ENCODE measurements at regions not wholly inside any gene's neighbourhood (a gene's known extent, or its start where the extent isn't known, plus 50 kb on each side); places are given as distances from the start of the nearest gene placed in this dataset.
A peak's percentile ranks its signal among the peaks of the same experiment; 100 is the strongest.

DNA sequence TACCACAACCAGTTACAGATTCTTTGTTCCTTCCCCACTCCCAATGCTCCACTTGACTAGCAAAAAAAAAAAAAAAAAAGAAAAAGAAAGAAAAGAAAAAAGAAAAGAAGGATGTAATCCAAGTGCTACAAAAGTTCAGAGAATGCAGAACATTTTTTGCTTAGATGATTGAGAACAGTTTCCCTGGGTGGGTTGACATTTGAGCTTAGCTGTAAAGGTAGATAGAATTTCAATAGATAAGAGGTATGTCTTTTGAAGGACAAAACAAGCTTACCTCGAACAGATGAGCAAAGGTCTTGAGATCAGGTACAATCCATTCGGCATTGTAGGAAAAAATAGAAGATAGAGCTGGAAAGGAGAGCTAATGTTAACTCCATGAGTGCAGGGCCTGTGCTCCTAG lies 344.6 kb upstream of the NECTIN3 start:
- DNase-seq = no peak

DNA sequence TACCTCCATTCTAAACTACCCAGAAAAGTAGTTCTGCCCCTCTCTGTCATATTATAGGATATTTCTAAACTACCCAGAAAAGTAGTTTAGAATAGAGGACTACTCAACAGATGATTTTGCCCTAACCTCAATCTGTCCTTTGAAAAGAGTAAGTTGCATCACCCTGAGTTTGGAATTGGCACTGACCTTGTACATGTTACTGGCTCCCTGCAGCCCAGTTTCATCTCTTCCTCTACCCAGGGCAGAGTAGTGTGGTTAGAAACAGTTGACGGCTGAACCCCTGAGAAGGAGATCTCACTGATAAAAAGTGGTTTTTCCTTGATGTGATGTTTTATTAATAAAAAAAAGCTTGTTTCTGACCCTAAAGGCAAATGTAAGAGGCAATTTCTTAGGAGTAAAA lies 340.5 kb upstream of the NECTIN3 start:
- peak; percentile 17 for DNase-seq

DNA sequence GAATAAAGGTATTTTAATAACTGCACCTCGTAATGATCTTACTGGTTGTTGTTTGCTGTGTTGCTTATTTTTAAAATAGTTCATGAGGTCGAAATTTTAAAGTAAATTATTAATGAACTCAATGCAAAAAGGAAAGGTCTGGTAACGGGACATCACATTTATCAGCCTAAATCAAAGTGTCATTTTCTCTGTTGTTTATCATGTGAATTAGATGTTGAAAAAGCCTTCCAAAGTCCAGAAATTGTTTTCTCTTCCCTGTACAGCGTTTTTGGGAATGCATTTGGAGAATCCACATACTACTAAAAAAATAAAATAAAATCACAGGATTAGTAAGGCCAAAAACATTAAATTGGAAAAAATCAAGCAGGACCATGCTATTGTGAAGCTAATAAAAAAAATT lies 339.2 kb upstream of the NECTIN3 start:
- no peak for DNase-seq

- no peak for DNase-seq
Observed at GRCh38 chr3:110733045-110733444, 338.6 kb upstream of the NECTIN3 start.

DNA sequence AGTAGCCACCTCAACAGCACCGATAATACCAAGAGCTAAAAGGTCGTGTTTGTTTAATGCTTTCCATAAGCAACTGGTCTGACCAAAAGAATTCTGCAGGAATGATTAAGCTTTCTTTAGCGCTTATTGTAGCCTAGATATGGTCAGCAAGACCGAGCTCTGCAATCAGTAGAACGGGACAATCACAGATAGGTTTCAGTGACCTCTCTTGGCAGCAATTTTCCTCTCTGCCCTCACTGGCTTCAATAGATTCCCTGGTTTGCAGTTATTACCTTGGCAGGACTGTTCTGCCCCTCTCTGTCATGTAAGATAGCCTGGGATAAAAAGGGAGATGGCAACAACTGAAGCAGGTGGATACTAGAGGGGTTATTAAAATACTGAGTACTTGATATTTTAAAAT lies 337.1 kb upstream of the NECTIN3 start:
- DNase-seq = no peak

GRCh38 chr3:110736332-110736731 lies 335.3 kb upstream of the NECTIN3 start:
- peak; percentile 23 for DNase-seq

DNA sequence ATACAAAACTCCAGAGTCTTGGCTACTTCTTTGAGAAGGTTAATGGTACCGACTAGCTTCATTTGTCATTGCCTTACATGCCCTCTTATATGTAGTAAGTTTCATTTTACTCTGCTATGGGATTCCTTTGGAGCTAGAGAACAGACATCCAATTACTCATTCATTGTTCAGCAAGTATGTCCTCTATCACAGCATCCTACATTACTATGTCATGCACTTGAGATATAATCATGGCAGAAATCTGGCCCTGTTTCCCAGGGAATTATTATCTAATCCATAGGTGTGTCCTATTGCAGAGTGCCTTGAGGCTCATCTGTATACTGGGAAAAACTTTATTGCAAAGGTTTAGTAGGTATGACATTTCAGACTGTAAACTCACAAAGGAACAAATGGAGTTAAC lies 333.1 kb upstream of the NECTIN3 start:
- DNase-seq = no peak

- no peak for DNase-seq
Observed at GRCh38 chr3:110741891-110742290, 329.7 kb upstream of the NECTIN3 start.

DNA sequence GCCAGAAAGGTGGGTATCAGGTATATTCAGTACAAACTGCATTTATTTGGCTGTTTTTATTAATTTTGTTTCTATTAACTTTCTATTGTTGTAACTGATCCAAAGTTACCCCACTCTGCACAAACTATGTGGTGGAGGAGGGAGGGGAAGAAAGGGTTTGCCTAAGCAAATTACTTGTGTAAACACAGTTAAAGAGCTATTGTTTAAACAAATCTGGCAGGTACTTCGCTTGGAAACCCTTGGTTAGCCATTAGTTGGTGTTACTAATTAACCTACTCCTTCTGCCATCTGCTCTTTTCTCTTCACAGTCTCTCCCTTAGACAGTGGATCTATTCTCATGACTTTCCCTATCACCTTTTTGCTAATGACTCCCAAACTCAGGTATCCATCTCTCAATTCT lies 328.4 kb upstream of the NECTIN3 start:
- no peak for DNase-seq

DNA sequence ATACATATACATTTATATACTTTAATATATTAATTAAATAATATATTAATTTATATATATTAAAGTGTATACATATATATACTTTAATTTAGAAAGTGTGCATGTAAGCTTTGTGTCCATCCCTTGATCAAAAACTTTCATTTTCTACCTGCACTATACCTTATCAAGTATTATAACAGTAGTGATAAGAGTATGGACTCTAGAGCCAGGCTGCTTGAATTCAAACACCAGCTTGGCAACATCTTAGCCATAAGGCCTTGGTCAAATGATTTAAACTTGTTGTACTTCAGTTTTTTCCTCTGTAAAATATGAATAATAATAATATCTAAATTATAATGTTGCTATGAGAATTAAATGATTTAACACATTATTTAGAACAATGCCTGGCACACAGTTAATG lies 327.6 kb upstream of the NECTIN3 start:
- no peak for DNase-seq

DNA sequence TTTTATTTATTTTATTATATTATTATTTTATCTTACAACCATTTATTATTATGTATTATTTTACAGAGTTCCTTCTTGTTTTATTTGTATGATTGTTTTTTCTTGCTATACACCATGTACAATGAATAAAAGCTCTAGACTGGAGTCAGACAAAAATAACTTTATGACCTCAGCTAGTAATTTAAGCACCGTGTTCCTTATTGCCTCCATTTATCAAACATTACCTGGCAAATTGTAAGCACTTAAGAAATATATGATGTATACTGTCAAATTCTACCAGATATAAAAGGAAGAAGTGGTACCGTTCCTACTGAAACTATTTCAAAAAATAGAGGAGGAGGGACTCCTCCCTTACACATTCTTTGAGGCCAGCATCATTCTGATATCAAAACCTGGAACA lies 326.9 kb upstream of the NECTIN3 start:
- DNase-seq = no peak

- no peak for DNase-seq
Observed at GRCh38 chr3:110749006-110749405, 322.6 kb upstream of the NECTIN3 start.

- no peak for DNase-seq
Observed at GRCh38 chr3:110750201-110750600, 321.4 kb upstream of the NECTIN3 start.

- no peak for DNase-seq
Observed at GRCh38 chr3:110752307-110752706, 319.3 kb upstream of the NECTIN3 start.

DNA sequence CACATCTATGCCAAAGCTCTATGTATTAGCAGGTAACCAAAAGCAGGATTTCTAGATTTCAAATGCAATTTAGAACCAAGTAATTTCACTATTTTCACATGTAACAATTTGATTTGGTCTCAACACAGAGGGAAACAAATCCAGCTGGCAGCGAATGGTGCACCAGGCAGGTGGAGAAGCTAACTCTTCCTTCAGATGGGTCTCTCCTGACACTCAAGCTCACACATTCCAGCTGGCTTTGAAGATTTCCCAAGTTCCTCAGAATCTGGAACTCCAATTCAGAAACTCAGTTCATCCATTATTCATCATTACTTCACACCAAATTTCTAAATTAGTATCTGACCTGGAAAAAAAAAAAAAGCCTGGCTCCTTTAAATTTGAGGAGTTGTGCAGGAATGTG lies 318.1 kb upstream of the NECTIN3 start:
- DNase-seq = no peak

- no peak for DNase-seq
Observed at GRCh38 chr3:110754212-110754916, 317.3 kb upstream of the NECTIN3 start.

DNA sequence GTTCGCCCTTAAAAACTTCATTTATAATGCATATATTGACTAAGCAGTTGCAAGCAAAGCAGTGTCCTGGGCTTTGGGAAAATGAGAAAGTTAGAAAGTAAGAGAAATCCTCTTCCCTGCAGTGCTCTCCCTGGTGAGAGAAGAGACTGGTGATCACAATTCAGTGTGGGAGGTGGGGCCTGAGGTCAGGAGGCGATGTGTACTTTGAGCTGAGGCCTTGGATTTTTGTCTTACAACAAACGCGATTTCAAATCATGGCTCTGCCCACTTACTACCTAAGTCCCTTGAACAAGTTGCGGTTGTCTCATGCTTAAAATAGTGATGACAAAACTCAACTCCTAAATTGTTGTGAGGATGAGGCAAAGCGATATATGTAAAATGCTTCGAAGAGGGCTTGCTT lies 316.3 kb upstream of the NECTIN3 start:
- DNase-seq = no peak

DNA sequence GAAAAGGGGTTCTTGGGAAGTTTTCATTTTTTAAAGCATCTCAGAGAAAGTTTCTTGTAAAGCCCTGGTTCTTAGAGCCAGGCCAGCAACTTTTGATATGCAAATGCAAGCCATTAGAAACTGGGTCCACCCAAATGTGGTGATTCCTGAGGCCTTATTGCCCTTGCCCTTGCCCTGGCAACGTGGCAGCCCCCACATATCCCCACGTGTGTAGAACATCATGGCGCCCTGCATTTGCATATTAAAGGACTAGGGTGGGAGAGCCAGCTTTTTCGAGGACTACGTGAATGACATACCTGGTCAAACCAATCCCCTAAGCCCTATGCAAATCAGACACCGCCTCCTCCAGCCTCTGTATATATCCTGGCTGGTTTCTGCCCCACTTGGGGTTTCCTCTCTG lies 314.9 kb upstream of the NECTIN3 start:
- no peak for DNase-seq

DNA sequence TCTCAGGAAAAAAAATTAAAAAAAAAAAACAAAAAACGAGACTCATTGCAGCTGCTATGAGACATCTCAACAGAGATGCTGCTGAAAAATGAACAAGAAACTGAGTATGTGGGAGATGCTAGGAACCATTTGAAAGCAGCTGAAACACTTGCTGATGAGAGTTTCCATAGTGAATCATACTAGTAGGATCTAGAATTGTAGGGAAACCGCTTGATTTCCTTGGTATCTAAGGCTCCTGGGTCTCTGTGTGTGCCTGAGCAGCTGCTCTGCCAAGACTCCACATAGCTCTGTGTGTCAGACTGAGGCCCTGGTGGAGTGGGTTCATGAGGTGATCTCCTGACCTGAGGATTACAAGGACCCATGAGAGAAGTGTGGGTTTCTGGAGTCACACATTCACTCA lies 313.4 kb upstream of the NECTIN3 start:
- no peak for DNase-seq

DNA sequence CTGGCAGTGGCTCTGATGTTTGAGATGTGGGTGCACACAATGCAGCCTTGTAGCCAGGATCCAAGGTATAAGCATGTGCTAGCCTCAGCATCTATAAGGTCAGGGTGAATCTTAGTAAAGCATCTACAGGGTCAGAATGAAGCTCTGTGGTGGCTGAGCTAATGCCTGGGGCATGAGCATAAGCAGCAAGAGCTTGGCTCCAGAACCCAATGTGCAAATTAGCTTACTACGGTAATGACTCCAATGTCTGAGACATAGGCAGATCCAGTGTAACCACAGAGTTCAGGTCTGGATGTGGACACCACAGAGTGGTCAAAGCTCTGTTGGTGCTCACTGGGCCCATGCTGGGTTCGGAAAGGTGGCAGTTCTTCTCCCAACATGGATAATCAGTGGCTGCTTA lies 304.5 kb upstream of the NECTIN3 start:
- no peak for DNase-seq

DNA sequence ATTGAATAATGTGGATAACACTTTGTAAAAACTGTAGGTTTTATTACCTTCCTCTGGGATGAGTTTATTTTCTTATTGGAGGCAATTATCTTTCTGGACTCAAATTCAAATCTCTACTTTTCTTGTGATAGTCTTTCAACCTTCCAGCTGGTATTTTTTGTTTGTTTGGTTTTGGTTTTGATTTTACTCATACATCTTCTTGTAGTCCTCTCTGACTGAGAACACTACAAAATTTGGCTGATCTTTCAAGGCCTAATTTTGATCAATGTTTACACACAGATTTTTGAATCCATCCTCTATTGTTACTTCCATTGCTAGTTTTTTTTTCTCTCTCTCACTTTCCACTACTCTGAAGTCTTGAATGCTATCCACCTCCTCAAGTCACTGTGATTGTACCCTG lies 303.8 kb upstream of the NECTIN3 start:
- no peak for DNase-seq

GRCh38 chr3:110773413-110773954 lies 298.1 kb upstream of the NECTIN3 start:
- no peak for DNase-seq

GRCh38 chr3:110774496-110775265 lies 296.9 kb upstream of the NECTIN3 start:
- no peak for DNase-seq

- no peak for DNase-seq
Observed at GRCh38 chr3:110779581-110779980, 292.0 kb upstream of the NECTIN3 start.

DNA sequence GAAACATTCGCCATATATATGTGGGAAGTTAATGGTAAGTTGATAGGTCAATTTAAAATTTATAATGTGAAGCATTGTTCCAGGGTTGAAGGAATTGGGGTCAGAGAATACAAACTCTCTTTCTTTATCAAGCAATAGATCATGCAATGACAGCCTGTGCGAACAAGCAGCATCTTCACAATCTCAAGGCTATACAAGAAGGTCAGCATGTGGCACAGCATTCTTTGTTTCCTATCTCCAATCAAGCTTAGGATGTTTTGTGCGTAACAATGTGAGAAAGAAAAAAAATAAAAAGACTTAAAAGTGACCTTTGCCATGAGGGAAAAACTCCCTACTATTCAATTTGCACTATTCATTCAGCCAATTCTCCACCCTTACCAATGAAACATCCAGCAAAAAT lies 288.1 kb upstream of the NECTIN3 start:
- DNase-seq = no peak
